ENCODE measurements at regions not wholly inside any gene's neighbourhood (a gene's known extent, or its start where the extent isn't known, plus 50 kb on each side); places are given as distances from the start of the nearest gene placed in this dataset.

DNA sequence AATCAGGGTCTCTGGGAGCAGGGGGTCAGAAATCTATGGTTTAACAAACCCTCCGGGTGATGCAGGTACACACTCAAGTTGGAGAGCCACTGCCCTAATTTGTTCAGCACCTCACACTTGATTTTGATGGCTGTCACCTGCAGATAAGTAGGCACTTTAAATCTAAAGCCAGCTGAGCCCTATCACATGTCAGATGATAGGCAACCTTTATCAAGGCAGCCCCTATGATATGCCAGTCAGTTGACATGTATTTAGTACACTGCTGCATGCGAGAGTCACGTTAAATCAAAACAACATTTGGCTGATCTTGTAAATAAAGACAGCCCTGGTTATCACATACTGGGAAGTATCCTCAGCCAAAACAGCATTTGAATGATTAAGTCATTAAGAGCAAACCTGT is 104.4 kb upstream of the MCTP2 start:
- H3K27ac Mint-ChIP-seq = no peak overlapping the region
- no peak overlapping the region for H3K4me3 Mint-ChIP-seq
- H3K27me3 Mint-ChIP-seq = peaks cover 0 to 4% (median under 1%) of the 10 kb centered on the region in 5 donors
- no peak for ATAC-seq
- H3K36me3 Mint-ChIP-seq = no peaks in the 10 kb centered on the region
- POLR2A ChIA-PET = no interaction called here
- DNase-seq = no peak
- no peaks in the 10 kb centered on the region for H3K4me1 Mint-ChIP-seq
- peaks cover 0 to 1% (median 0%) of the 10 kb centered on the region in 9 donors for H3K9me3 Mint-ChIP-seq

DNA sequence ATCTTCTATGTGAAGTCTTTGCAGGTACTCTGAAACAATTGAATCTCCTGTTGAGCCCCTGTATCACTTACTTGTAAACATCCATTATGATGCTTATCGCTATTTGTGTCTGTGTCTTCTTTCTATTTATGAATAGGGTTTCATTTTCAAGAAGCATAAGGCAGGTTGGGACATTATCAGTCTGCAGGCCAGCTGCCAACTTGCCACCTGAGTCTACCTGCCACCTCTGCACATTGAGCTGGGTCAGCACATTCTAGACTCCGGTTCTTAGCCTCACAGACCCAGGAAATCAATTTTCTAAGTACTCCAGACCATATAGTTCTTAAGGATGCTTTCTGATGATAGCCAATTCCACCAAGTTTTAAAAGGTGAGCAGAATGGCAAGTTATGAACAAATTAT is 105.7 kb upstream of the MCTP2 start:
- H3K4me1 Mint-ChIP-seq = no peaks in the 10 kb centered on the region

DNA sequence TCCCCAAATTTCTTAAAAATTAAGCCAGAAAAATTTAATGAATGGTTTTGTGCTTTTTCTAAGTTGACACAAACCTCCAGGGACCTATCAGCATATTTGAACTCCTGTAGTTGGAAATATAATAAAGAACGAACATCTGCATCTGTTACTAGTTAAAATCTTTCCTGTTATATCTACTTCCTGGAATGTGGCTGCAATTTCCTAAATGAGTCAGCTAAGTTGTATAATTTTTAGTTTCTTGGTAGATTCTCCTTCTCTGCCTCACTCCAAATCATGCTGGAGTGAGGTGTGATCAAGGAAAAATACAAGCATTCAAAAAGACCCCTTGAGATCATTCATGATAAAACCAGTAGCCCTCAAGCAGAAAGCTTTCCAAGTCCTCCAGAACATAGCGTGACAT is 106.2 kb upstream of the MCTP2 start:
- Mint-ChIP-seq H3K4me3 (no peak overlapping the region), H3K27me3 (peaks cover 0 to 2% (median 0%) of the 10 kb centered on the region in 5 donors), H3K4me1 (no peaks in the 10 kb centered on the region), H3K27ac (no peak overlapping the region), H3K9me3 (no peaks in the 10 kb centered on the region), H3K36me3 (no peaks in the 10 kb centered on the region)
- no peak for ATAC-seq
- POLR2A ChIA-PET = no interaction called here
- no peak for DNase-seq

More for the DNA sequence above, 105.7 kb upstream of the MCTP2 start:
- Mint-ChIP-seq H3K4me3 (no peak overlapping the region), H3K36me3 (no peaks in the 10 kb centered on the region), H3K27me3 (peaks cover 0 to 4% (median 0%) of the 10 kb centered on the region in 5 donors), H3K9me3 (no peaks in the 10 kb centered on the region), H3K27ac (no peak overlapping the region)
- POLR2A ChIA-PET = no interaction called here
- ATAC-seq = no peak
- no peak for DNase-seq

DNA sequence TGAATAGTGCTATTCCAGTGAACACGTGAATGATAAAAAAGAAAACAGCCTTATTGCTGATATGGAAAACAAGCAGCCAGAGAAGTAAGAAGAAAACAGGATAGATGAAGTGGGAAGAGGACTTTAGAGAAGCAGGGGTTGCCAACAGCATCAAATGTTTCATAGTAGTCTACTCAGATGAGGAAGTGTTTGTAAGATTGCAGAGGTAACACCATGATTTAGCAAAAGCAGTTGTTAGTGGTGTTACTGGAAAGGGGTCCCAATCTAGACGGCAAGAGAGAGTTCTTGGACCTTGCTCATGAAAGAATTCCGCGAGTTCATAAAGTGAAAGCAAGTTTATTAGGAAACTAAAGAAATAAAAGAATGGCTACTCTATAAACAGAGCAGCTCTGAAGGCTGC is 108.8 kb upstream of the MCTP2 start:
- POLR2A ChIA-PET = no interaction called here
- Mint-ChIP-seq H3K4me3 (no peak overlapping the region), H3K4me1 (no peaks in the 10 kb centered on the region), H3K36me3 (no peaks in the 10 kb centered on the region), H3K27me3 (no peaks in the 10 kb centered on the region), H3K27ac (no peak overlapping the region), H3K9me3 (no peaks in the 10 kb centered on the region)
- ATAC-seq (no peak), DNase-seq (no peak)

DNA sequence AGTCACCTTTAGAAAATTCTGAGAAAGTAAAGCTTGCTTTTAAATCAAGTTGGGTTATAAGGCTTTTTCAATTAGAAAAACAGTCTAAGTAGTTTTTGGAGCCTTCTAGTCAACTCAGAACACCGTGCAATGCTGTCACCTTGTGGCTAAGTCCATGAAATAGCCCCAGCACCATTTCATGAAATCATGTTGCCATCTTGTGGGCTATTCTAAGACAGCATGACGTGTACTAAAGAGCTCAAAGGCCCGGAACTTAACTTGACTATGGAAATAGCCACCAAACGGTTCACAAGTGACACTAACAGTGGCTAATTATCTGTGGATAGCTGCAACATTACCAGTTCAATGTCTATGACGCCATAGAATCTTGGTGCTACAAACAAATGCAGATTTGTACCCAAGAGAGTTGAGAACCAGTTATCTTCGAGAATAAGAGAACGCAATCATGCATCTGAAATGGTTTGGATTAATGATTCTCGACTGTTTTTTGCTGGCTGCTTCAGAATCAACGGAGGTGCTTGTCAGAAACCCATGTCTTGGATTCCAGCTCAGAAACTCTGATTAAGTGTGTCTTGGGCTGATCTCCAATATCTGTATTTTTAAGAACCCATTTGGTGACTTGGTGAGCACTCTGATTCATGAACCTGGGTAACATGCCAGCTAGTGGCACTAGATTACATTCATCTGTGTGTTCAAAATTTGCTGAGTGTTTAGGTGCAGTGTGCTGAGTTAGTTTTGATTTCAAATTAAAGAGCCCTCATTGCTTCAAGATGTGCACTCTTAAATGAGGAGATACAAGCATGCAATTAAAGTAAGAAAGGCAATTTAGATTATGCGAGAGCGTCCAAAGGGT is 111.2 kb upstream of the MCTP2 start:
- DNase-seq (peak in 8 of 10 donors; percentile 3 to 42 (median 23)), ATAC-seq (peak; percentile 76 to 86)
- Mint-ChIP-seq H3K27me3 (no peaks in the 10 kb centered on the region), H3K4me3 (no peak overlapping the region), H3K9me3 (no peaks in the 10 kb centered on the region), H3K27ac (no peak overlapping the region), H3K4me1 (no peaks in the 10 kb centered on the region), H3K36me3 (no peaks in the 10 kb centered on the region)
- POLR2A ChIA-PET = no interaction called here

DNA sequence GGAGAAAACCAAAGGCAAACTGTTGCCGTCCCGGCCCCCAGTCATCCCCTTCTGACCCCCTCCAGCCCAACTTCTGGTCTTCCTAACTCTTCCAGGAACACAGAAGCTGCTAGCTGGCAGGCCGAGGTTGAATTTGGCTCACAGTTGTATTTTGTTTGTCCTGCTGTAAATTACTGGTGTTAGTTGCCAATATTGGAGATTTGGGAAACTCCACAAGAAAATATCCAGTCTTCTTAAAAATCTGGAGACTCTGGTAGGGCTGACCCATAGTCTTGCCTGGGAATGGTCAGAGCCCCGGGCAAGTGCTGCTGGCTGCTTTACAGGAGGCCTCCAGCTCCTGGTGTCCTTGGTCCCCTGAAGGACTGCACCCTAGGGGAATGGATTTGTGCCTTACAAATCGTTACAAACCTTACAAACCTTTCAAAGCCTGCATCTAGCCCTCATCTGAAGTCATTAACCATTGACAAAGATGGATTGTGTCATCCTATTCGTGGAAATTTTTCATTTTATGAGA is 112.0 kb upstream of the MCTP2 start:
- H3K4me1 Mint-ChIP-seq = no peaks in the 10 kb centered on the region
- no peaks in the 10 kb centered on the region for H3K9me3 Mint-ChIP-seq
- DNase-seq (no peak), ATAC-seq (no peak)
- POLR2A ChIA-PET = no interaction called here
- no peaks in the 10 kb centered on the region for H3K36me3 Mint-ChIP-seq
- H3K27me3 Mint-ChIP-seq = peaks cover 0 to 3% (median 0%) of the 10 kb centered on the region in 5 donors
- H3K27ac Mint-ChIP-seq = no peak overlapping the region
- no peak overlapping the region for H3K4me3 Mint-ChIP-seq

DNA sequence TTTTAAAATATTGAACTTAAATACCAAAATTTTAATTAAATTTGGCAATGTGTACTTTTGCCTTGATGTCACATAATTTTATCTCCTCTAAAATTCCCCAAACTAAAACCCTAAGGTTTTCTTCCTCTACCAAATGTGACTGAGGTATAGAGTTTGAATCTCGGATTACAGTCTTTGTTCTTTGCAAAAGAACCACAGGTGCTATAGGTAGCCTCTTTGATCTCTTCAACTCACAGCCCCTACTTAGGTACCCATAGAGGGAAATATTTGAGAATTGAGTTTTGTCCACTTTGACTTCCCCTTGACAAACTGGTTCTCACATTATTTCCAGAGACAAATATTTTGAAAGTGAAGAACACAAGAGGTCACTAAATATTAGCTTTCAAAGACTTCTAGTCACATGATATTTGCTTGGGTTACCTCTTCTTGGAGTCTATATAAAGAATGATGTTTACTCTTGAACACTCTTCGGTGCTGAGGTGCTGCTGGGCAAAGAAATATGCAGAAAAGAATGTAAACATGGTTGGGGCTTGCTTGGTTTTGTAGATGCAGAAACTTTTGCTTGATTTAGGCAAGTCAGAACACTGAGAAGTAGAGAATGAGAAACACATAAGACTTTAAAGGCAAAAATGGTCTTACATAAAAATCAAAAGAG is 120.8 kb upstream of the MCTP2 start:
- Mint-ChIP-seq H3K9me3 (no peaks in the 10 kb centered on the region), H3K36me3 (no peaks in the 10 kb centered on the region), H3K27ac (no peak overlapping the region), H3K27me3 (peaks cover 2 to 25% (median 6%) of the 10 kb centered on the region in 5 donors), H3K4me3 (no peak overlapping the region), H3K4me1 (peaks cover 0 to 2% (median 0%) of the 10 kb centered on the region in 4 donors)
- no peak for DNase-seq
- POLR2A ChIA-PET = no interaction called here
- ATAC-seq = no peak

DNA sequence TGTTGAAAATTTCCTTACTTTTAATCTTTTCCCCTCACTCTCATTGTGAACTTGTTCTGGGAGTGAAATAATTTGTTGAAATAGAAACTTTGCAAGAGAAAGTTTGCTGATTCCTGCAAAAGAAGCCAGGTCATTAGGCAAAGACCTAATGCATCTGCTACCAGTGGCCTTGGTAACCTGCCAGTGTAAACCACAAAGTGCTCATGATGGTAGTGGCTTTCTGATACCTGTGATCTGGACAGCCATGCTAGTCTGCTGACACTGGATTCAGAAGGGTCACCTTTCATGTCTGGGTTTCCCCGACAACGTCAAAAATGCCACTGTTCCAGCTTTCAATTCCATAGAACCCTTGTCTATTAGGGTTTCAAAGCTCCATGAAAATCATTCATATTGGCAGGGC is 123.7 kb upstream of the MCTP2 start:
- peaks cover 0 to 10% (median 0%) of the 10 kb centered on the region in 9 donors for H3K9me3 Mint-ChIP-seq
- POLR2A ChIA-PET = no interaction called here
- peaks cover 0 to 8% (median 2%) of the 10 kb centered on the region in 3 donors for H3K36me3 Mint-ChIP-seq
- no peak overlapping the region for H3K27ac Mint-ChIP-seq
- peaks cover 0 to 2% (median 0%) of the 10 kb centered on the region in 4 donors for H3K4me1 Mint-ChIP-seq
- no peak for ATAC-seq
- H3K27me3 Mint-ChIP-seq = peaks cover 6 to 30% (median 18%) of the 10 kb centered on the region in 5 donors
- no peak for DNase-seq
- H3K4me3 Mint-ChIP-seq = no peak overlapping the region

DNA sequence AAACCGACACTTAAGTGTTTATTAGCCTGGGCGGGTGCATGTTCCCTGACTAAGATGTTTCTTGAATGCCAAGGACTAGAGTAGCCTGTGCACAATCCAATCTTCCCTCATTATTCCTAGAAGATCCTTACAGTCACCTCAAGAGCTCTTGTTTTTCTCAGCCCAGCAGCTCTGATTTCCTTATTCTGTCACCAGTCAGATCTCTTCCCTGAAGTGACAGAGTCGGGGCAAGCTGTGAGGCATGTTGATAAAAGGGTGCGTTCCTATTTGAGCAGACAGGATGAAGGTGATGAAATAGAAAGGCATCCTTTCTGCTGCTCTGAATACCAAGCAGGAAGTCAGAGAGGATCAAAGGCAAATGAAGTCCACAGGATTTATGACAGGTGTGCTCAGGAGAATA is 125.6 kb upstream of the MCTP2 start:
- H3K27me3 Mint-ChIP-seq = peaks cover 8 to 36% (median 22%) of the 10 kb centered on the region in 5 donors
- no peak overlapping the region for H3K4me3 Mint-ChIP-seq
- no peak overlapping the region for H3K27ac Mint-ChIP-seq
- peaks cover 0 to 10% (median 0%) of the 10 kb centered on the region in 9 donors for H3K9me3 Mint-ChIP-seq
- DNase-seq = no peak
- POLR2A ChIA-PET = no interaction called here
- peaks cover 0 to 2% (median 0%) of the 10 kb centered on the region in 4 donors for H3K4me1 Mint-ChIP-seq
- H3K36me3 Mint-ChIP-seq = peaks cover 0 to 8% (median 2%) of the 10 kb centered on the region in 3 donors
- no peak for ATAC-seq

DNA sequence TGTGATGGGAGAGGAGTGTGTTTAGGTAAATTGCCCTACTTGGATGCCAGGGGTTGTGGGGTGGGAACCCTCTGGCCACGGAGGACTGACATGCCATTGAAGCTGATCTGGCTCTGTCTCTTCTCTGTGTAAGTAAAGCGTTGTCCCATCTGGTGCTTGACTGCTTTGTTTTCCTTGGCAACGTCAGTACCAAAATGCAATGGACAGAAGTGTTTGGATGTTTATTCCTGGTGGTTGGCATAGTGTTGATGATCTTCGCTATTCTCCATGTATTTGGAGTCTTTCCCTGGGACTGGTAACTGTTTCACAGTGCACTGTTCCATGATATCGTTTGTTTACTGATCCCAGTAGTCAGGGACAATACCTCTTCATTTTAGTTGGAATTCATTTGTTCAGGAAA is 130.5 kb upstream of the MCTP2 start:
- Mint-ChIP-seq H3K9me3 (peaks cover 0 to 10% (median 0%) of the 10 kb centered on the region in 9 donors), H3K27me3 (peaks cover 8 to 59% (median 28%) of the 10 kb centered on the region in 5 donors), H3K36me3 (peaks cover 0 to 8% (median 2%) of the 10 kb centered on the region in 3 donors), H3K4me1 (peaks cover 0 to 2% (median 0%) of the 10 kb centered on the region in 4 donors), H3K4me3 (no peak overlapping the region), H3K27ac (no peak overlapping the region)
- DNase-seq (no peak), ATAC-seq (no peak)
- POLR2A ChIA-PET = no interaction called here

DNA sequence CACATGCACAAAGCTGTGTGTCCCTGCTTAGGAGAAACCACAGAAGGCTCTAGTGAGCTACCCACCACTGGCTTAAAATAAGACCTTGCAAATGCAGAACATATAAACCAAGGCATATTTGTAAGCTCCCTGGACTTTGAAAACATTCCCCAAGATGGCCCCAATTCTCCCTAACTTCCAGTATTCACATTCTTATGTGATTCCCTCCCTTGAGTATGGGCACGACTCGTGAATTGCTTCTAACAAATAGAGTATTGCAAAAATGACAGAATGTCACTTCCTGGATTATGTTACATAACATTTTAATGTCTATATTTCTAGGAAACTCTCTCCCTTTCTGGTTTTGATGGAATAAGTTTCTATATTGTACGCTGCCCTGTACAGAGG is 131.8 kb upstream of the MCTP2 start:
- ATAC-seq (no peak), DNase-seq (no peak)
- peaks cover 0 to 8% (median 2%) of the 10 kb centered on the region in 3 donors for H3K36me3 Mint-ChIP-seq
- POLR2A ChIA-PET = no interaction called here
- H3K9me3 Mint-ChIP-seq = peaks cover 0 to 10% (median 0%) of the 10 kb centered on the region in 9 donors
- H3K4me1 Mint-ChIP-seq = no peaks in the 10 kb centered on the region
- peaks cover 7 to 51% (median 22%) of the 10 kb centered on the region in 5 donors for H3K27me3 Mint-ChIP-seq
- no peak overlapping the region for H3K4me3 Mint-ChIP-seq
- no peak overlapping the region for H3K27ac Mint-ChIP-seq

DNA sequence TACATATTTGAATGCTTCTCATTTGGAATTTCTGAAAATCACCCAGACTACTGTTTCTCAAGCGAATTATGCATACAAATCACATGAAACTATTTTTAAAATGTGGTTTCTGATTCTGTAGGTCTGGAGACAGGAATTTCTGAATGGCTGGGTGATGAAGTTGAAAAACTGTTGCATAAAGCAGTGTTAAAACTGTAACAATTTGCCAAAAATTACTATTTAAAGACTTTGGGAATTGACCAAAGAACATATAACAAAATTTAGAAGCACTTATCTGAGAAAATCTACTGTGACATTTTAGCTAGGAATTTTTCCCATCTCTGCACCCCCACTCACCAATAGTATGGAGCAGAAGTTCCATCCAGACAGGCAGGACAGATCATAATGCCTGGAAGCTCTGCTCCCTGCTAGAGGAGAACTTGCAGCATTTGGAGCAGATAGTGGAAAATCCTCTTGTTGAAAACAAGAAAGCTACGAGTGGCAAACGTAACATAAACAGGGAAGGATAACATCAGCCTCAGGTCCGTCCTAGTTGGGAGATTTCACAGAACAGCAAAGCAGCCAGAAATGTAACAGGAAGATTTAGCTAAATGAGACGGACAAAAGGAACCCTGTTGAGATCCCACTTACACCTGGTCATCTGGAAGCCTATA is 132.3 kb upstream of the MCTP2 start:
- Mint-ChIP-seq H3K27me3 (peaks cover 4 to 46% (median 18%) of the 10 kb centered on the region in 5 donors), H3K4me3 (no peak overlapping the region), H3K9me3 (peaks cover 0 to 4% (median 0%) of the 10 kb centered on the region in 9 donors), H3K27ac (no peak overlapping the region), H3K4me1 (no peaks in the 10 kb centered on the region), H3K36me3 (peaks cover 0 to 3% (median 2%) of the 10 kb centered on the region in 3 donors)
- ATAC-seq (no peak), DNase-seq (no peak)
- POLR2A ChIA-PET = no interaction called here

DNA sequence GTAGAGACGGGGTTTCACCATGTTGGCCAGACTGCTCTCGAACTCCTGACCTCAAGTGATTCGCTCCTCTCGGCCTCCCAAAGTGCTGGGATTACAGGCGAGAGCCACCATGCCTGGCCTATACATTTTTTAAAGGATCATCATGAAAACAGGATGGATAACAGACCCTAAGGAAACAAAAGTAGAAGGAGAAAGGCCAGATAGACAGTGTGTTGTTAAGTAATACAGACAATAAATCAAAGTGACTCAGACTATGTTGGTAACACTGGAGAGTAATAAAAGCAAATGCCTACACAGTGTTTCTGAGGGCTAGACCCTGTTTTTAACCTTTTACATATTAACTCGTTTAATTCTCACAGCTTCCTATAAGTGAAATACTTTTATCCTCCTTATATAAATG is 133.8 kb upstream of the MCTP2 start:
- POLR2A ChIA-PET = no interaction called here
- Mint-ChIP-seq H3K4me3 (no peak overlapping the region), H3K36me3 (no peaks in the 10 kb centered on the region), H3K27me3 (peaks cover under 1 to 33% (median 15%) of the 10 kb centered on the region in 5 donors), H3K4me1 (no peaks in the 10 kb centered on the region), H3K27ac (no peak overlapping the region), H3K9me3 (no peaks in the 10 kb centered on the region)
- DNase-seq (no peak), ATAC-seq (no peak)

Measured in naive thymus-derived CD8-positive, alpha-beta T cell (primary cell).